IMR-90 (cell line): ENCODE measurements at regions not wholly inside any gene's neighbourhood (a gene's known extent, or its start where the extent isn't known, plus 50 kb on each side); places are given as distances from the start of the nearest gene placed in this dataset.

Source experiments
- ATAC-seq: fragments of 200-7000 bp; cut with Tn5 transposase; 2 replicates; pipeline ENCODE4 v1.9.1; 2020; ENCODE audit warnings: low read depth, mild to moderate bottlenecking, moderate library complexity
- BruUV-seq: library from RNA; stranded (reverse); fragments of 400-500 nt; replicated peaks from 2 replicates; lab custom pipeline; 2021; lab: Mats Ljungman, UMichigan
- CTCF ChIA-PET: fragments of 300-600 bp; formaldehyde crosslinking; extraction: SDS; loops from one replicate; lab custom pipeline; 2021; ENCODE audit warnings: antibody characterized with exemption; lab: Yijun Ruan, JAX
- POLR2A ChIA-PET: fragments of 300-600 bp; sonication (Branson Sonifier 250); formaldehyde crosslinking; loops from one replicate; lab custom pipeline; 2022; ENCODE audit warnings: antibody characterized with exemption; ENCODE audit not compliant: unreplicated experiment; lab: Charles Lee
- DNase-seq: peaks from one replicate; pipeline ENCODE4 v3.0.0; 2013
- H2AFZ ChIP-seq: replicated peaks from 2 replicates; pipeline ENCODE3; 2013; ENCODE audit warnings: low read length, mild to moderate bottlenecking; ENCODE audit not compliant: poor library complexity
- H2AK5ac ChIP-seq: 2 replicates; pipeline ENCODE4 v1.6.1; 2013; ENCODE audit warnings: low read depth, low read length, inconsistent platforms
- H2AK9ac ChIP-seq: replicated peaks from 2 replicates; pipeline ENCODE3; 2013; ENCODE audit warnings: mild to moderate bottlenecking, low read depth, low read length, moderate library complexity; ENCODE audit not compliant: poor library complexity
- H2BK120ac ChIP-seq: 2 replicates; pipeline ENCODE4 v1.6.1; 2013; ENCODE audit warnings: low read depth, low read length, inconsistent platforms
- H2BK15ac ChIP-seq: 3 replicates; pipeline ENCODE4 v1.6.1; 2013; ENCODE audit warnings: low read depth, low read length, inconsistent platforms
- H2BK20ac ChIP-seq: 2 replicates; pipeline ENCODE4 v1.6.1; 2013; ENCODE audit warnings: low read depth, mild to moderate bottlenecking, inconsistent platforms, low read length, moderate library complexity
- H2BK5ac ChIP-seq: 2 replicates; pipeline ENCODE4 v1.6.1; 2013; ENCODE audit warnings: mild to moderate bottlenecking, low read depth, low read length, inconsistent platforms; ENCODE audit not compliant: poor library complexity, severe bottlenecking
- H3K14ac ChIP-seq: replicated peaks from 2 replicates; pipeline ENCODE4 v1.6.1; 2013; ENCODE audit warnings: low read depth, low read length, inconsistent platforms
- H3K18ac ChIP-seq: 2 replicates; pipeline ENCODE4 v1.6.1; 2013; ENCODE audit warnings: low read depth, low read length, control low read depth
- H3K23ac ChIP-seq: 2 replicates; pipeline ENCODE4 v1.6.1; 2013; ENCODE audit warnings: low read depth, low read length, inconsistent platforms
- H3K27ac ChIP-seq: 2 replicates; pipeline ENCODE4 v1.5.1; 2013; ENCODE audit warnings: mild to moderate bottlenecking, control low read depth, low read length; ENCODE audit not compliant: insufficient read depth
- H3K27me3 ChIP-seq: 2 replicates; pipeline ENCODE4 v1.6.1; 2013; ENCODE audit warnings: low read length; ENCODE audit not compliant: control insufficient read depth, insufficient read depth
- H3K36me3 ChIP-seq: 2 replicates; pipeline ENCODE4 v1.6.1; 2013; ENCODE audit warnings: low read length, mixed read lengths; ENCODE audit not compliant: control insufficient read depth, insufficient read depth
- H3K4ac ChIP-seq: 2 replicates; pipeline ENCODE4 v1.6.1; 2013; ENCODE audit warnings: low read depth, low read length, inconsistent platforms
- H3K4me1 ChIP-seq: 2 replicates; pipeline ENCODE4 v1.6.1; 2013; ENCODE audit warnings: low read length, mixed read lengths; ENCODE audit not compliant: control insufficient read depth, insufficient read depth
- H3K4me2 ChIP-seq: 2 replicates; pipeline ENCODE4 v1.6.1; 2013; ENCODE audit warnings: low read depth, mild to moderate bottlenecking, control low read depth, low read length, moderate library complexity
- H3K4me3 ChIP-seq: 2 replicates; pipeline ENCODE4 v1.5.1; 2013; ENCODE audit warnings: low read depth, mild to moderate bottlenecking, control low read depth, low read length, moderate library complexity; ENCODE audit not compliant: insufficient read depth
- H3K56ac ChIP-seq: 2 replicates; pipeline ENCODE4 v1.6.1; 2013; ENCODE audit warnings: low read length, inconsistent platforms; ENCODE audit not compliant: insufficient read depth; ENCODE audit errors: extremely low read depth
- H3K79me1 ChIP-seq, 2 experiments: 2 replicates each; pipeline ENCODE4 v1.6.1; 2013; ENCODE audit warnings: low read length in 2 of 2, inconsistent platforms in 1 of 2, low read depth in 1 of 2
- H3K9ac ChIP-seq: 2 replicates; pipeline ENCODE4 v1.6.1; 2013; ENCODE audit warnings: low read depth, low read length, control low read depth
- H3K9me1 ChIP-seq: 2 replicates; pipeline ENCODE4 v1.6.1; 2013; ENCODE audit warnings: low read length, inconsistent platforms; ENCODE audit not compliant: insufficient read depth
- H3K9me3 ChIP-seq: 2 replicates; pipeline ENCODE4 v1.6.1; 2013; ENCODE audit warnings: low read length; ENCODE audit not compliant: control insufficient read depth, insufficient read depth
- H4K20me1 ChIP-seq: 2 replicates; pipeline ENCODE4 v1.6.1; 2013; ENCODE audit warnings: low read length, inconsistent platforms; ENCODE audit not compliant: insufficient read depth
- H4K5ac ChIP-seq: 2 replicates; pipeline ENCODE4 v1.6.1; 2013; ENCODE audit warnings: mild to moderate bottlenecking, low read depth, low read length, control low read depth
- H4K8ac ChIP-seq, 2 experiments: 2 replicates each; pipeline ENCODE4 v1.6.1; 2013; ENCODE audit warnings: low read depth in 2 of 2, low read length in 2 of 2, control low read depth in 1 of 2, inconsistent platforms in 1 of 2
- H4K91ac ChIP-seq: 2 replicates; pipeline ENCODE4 v1.6.1; 2013; ENCODE audit warnings: low read depth, low read length, inconsistent platforms; ENCODE audit not compliant: insufficient read depth
- BHLHE40 ChIP-seq: fragments of 150-350 bp; IDR thresholded peaks from 2 replicates; pipeline ENCODE4 v1.6.1; 2016; ENCODE audit warnings: mild to moderate bottlenecking, low read depth, low read length
- CEBPB ChIP-seq: IDR thresholded peaks from 2 replicates; pipeline ENCODE4 v1.6.1; 2012; ENCODE audit warnings: low read depth, low read length, improper control_type of control experiment
- CHD1 ChIP-seq: IDR thresholded peaks from 2 replicates; pipeline ENCODE4 v1.6.1; 2012; ENCODE audit warnings: low read depth, low read length, improper control_type of control experiment
- CTCF ChIP-seq: conservative IDR thresholded peaks from 2 replicates; pipeline ENCODE4 v1.5.1; 2012; ENCODE audit warnings: mild to moderate bottlenecking, low read depth, low read length, improper control_type of control experiment
- FOS ChIP-seq: fragments of 150-350 bp; IDR thresholded peaks from 2 replicates; pipeline ENCODE4 v1.6.1; 2016; ENCODE audit warnings: low read depth, low read length
- MAFK ChIP-seq: IDR thresholded peaks from 2 replicates; pipeline ENCODE4 v1.6.1; 2012; ENCODE audit warnings: low read depth, low read length, improper control_type of control experiment
- MAZ ChIP-seq: IDR thresholded peaks from 2 replicates; pipeline ENCODE4 v1.6.1; 2012; ENCODE audit warnings: low read depth, mild to moderate bottlenecking, low read length, improper control_type of control experiment, moderate library complexity, borderline replicate concordance
- MXI1 ChIP-seq: IDR thresholded peaks from 2 replicates; pipeline ENCODE4 v1.6.1; 2012; ENCODE audit warnings: low read depth, mild to moderate bottlenecking, low read length, moderate library complexity, borderline replicate concordance
- NFE2L2 ChIP-seq: fragments of 150-350 bp; IDR thresholded peaks from 2 replicates; pipeline ENCODE4 v1.6.1; 2016; ENCODE audit warnings: low read depth, mild to moderate bottlenecking, low read length
- POLR2A ChIP-seq: IDR thresholded peaks from 2 replicates; pipeline ENCODE4 v1.6.1; 2012; ENCODE audit warnings: mild to moderate bottlenecking, low read depth, low read length
- RAD21 ChIP-seq: IDR thresholded peaks from 2 replicates; pipeline ENCODE4 v1.6.1; 2012; ENCODE audit warnings: low read length, improper control_type of control experiment
- RCOR1 ChIP-seq: IDR thresholded peaks from 2 replicates; pipeline ENCODE4 v1.6.1; 2012; ENCODE audit warnings: mild to moderate bottlenecking, low read length, improper control_type of control experiment; ENCODE audit not compliant: insufficient replicate concordance
- RFX5 ChIP-seq: IDR thresholded peaks from 2 replicates; pipeline ENCODE4 v1.8.0; 2012; ENCODE audit warnings: low read depth, mild to moderate bottlenecking, low read length, moderate library complexity
- USF2 ChIP-seq: fragments of 150-350 bp; IDR thresholded peaks from 2 replicates; pipeline ENCODE4 v1.6.1; 2017; ENCODE audit warnings: mild to moderate bottlenecking, antibody characterized with exemption, low read length, low read depth
- WGBS, 2 experiments: methylation state at CpG; one replicate each; pipeline versions ENCODE4 v1.1.5 to v1.1.7; 2013; ENCODE audit warnings: missing lambda C conversion rate in 2 of 2; ENCODE audit not compliant: insufficient read length in 1 of 2; ENCODE audit errors: extremely low coverage in 2 of 2; 5-methylcytosine and 5-hydroxymethylcytosine counted together
- dilution Hi-C: fragments of 300-500 bp; cut with HindIII; formaldehyde crosslinking; loops from one replicate; pipeline ENCODE4 v1.14.3; 2018; ENCODE audit warnings: low sequenced_read_pairs; ENCODE audit not compliant: unreplicated experiment
- in situ Hi-C: fragments of 300-500 bp; cut with MboI; formaldehyde crosslinking; loops from 3 replicates; pipeline ENCODE4 v1.14.3; 2019; ENCODE audit warnings: low sequenced_read_pairs, inconsistent platforms, mixed read lengths
- intact Hi-C: fragments of 100-400 bp; cut with micrococcal nuclease; formaldehyde crosslinking; loops from 2 replicates; pipeline ENCODE4 v1.10.0; 2022

DNA sequence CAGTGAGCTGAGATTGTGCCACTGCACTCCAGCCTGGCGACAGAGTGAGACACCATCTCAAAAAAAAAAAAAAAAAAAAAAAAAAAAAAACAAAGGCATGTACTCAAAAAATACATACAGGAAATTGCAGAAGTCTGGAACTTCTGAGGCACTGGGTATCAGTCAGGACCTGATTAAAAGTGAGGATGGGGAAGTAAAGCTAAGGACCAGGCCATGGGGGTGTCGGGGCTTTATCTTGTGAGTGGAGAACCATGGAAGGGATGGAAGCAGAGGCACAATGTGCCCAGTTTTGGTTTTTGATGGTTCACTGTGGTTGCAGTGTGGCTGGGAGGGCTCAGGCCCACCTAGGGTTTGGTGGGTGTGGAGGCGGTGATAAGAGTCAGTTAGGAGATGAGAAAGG lies 212.7 kb upstream of the PIK3R1 start:
- Histone ChIP-seq H2AK9ac (no peak overlapping the region), H2BK5ac (no peak overlapping the region), H3K27me3 (no peaks in the 10 kb centered on the region), H2AFZ (no peak overlapping the region), H2BK20ac (no peak overlapping the region), H3K4me3 (no peak overlapping the region), H4K20me1 (no peaks in the 10 kb centered on the region), H3K14ac (no peak overlapping the region), H2BK15ac (no peak overlapping the region), H3K9ac (no peak overlapping the region), H2BK120ac (no peak overlapping the region), H3K36me3 (no peaks in the 10 kb centered on the region), H3K9me1 (peaks cover 7% of the 10 kb centered on the region; the same call in 1 of the 2 replicates), H3K9me3 (no peaks in the 10 kb centered on the region), H3K27ac (no peak overlapping the region), H3K23ac (no peak overlapping the region), H4K91ac (no peak overlapping the region), H3K4me2 (no peak overlapping the region), H4K8ac (no peak overlapping the region), H3K4ac (no peak overlapping the region), H3K79me1 (no peaks in the 10 kb centered on the region), H2AK5ac (no peak overlapping the region), H3K4me1 (peaks cover 2% of the 10 kb centered on the region; the same call in 1 of the 2 replicates), H3K18ac (no peak overlapping the region), H4K5ac (no peak overlapping the region), H3K56ac (no peak overlapping the region)
- POLR2A ChIA-PET: no interaction called here
- intact Hi-C loops (no loop called here), dilution Hi-C loops (no loop called here), in situ Hi-C loops (no loop called here)
- TF ChIP-seq CHD1 (no peak), USF2 (no peak), MAFK (no peak), RFX5 (no peak), NFE2L2 (no peak), FOS (no peak), POLR2A (no peak), CEBPB (no peak), MAZ (no peak), RAD21 (no peak), RCOR1 (no peak), MXI1 (no peak), CTCF (no peak), BHLHE40 (no peak)
- no CpG with 5 or more reads among the region's 3 CpGs for WGBS, 2 experiments
- no TSS peak for BruUV-seq
- CTCF ChIA-PET: interaction anchor here (0.7 kb wide), 1 partner anchor 14 kb away, joined by 8 read pairs; no protein-coding TSS in a partner anchor
- ATAC-seq: no peak
- DNase-seq: no peak
